Activated CD4-positive, alpha-beta memory T cell treated with anti-CD3 and anti-CD28 coated beads for 36 hours (primary cell): ENCODE measurements at regions not wholly inside any gene's neighbourhood (a gene's known extent, or its start where the extent isn't known, plus 50 kb on each side); places are given as distances from the start of the nearest gene placed in this dataset.
"Not testable (repeated sequence)": the region's sequence is repeated elsewhere in the genome, so short reads cannot be mapped to it uniquely, and the experiment has no call there.

ENCODE experiments used
- CTCF ChIA-PET: fragments of 350-600 bp; sonication (Branson Sonifier 250); formaldehyde crosslinking; loops from one replicate; lab custom pipeline; 2021; ENCODE audit warnings: antibody characterized with exemption, inconsistent platforms; lab: Charles Lee
- POLR2A ChIA-PET: fragments of 350-600 bp; sonication (Branson Sonifier 250); formaldehyde crosslinking; loops from one replicate; lab custom pipeline; 2021; ENCODE audit warnings: antibody characterized with exemption; lab: Charles Lee
- DNase-seq: peaks from one replicate; pipeline ENCODE4 v3.0.0-alpha.2; 2020
- H3K27ac Mint-ChIP-seq: one replicate; pipeline ENCODE4 v1.8.0; 2021; ENCODE audit warnings: mixed read lengths
- H3K27me3 Mint-ChIP-seq: one replicate; pipeline ENCODE4 v1.8.0; 2021; ENCODE audit warnings: mixed read lengths
- H3K36me3 Mint-ChIP-seq: one replicate; pipeline ENCODE4 v1.8.0; 2021; ENCODE audit warnings: mixed read lengths
- H3K4me1 Mint-ChIP-seq: one replicate; pipeline ENCODE4 v1.8.0; 2021; ENCODE audit warnings: low read depth, mixed read lengths
- H3K4me3 Mint-ChIP-seq: one replicate; pipeline ENCODE4 v1.8.0; 2021; ENCODE audit warnings: mild to moderate bottlenecking, mixed read lengths
- H3K9me3 Mint-ChIP-seq: one replicate; pipeline ENCODE4 v1.8.0; 2021; ENCODE audit warnings: mixed read lengths
- intact Hi-C: fragments of 100-400 bp; cut with micrococcal nuclease; formaldehyde crosslinking; loops from one replicate; pipeline ENCODE4 v1.15.1; 2023

DNA sequence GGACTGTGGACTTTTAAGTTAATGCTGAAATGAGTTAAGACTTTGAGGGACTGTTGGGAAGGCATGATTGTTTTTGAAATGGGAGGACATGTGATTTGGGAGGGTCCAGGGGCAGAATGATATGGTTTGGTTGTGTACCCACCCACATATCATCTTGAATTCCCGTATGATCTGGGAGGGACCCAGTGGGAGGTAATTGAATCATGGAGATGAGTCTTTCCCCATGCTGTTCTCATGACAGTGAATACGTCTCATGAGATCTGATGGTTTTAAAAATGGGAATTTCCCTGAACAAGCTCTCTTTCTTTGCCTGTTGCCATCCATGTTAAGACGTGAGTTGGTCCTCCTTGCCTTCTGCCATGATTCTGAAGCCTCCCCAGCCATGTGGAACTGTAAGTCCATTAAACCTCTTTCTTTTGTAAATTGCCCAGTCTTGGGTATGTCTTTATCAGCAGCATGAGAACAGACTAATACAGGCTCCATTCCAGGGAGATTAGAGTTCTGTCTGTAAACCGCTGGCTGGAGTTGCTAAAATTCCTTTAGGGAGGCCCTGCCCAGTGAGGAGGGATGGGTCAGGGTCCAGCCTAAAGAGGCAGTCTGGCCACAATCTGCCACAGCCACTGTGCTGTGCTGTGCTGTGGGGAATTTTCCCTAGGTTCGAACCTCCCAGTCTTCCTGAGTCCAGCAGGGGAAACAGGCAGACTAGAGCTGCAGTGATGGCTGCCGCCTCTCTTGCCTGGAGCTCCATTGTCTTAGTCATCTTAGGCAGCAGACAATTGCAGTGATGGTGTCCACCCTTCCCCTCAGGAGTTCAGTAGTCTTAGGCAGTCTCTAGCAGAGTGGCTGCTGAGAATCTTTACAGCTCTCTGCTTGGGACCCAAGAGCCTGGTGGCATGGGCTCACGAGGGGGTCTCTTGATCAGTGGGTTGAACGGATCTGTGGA lies 94.1 kb upstream of the PMCH start:
- H3K9me3 Mint-ChIP-seq, CTCF ChIA-PET, H3K27ac Mint-ChIP-seq, H3K36me3 Mint-ChIP-seq, H3K4me1 Mint-ChIP-seq, POLR2A ChIA-PET, H3K4me3 Mint-ChIP-seq, DNase-seq, intact Hi-C loops, H3K27me3 Mint-ChIP-seq: not testable (repeated sequence)

DNA sequence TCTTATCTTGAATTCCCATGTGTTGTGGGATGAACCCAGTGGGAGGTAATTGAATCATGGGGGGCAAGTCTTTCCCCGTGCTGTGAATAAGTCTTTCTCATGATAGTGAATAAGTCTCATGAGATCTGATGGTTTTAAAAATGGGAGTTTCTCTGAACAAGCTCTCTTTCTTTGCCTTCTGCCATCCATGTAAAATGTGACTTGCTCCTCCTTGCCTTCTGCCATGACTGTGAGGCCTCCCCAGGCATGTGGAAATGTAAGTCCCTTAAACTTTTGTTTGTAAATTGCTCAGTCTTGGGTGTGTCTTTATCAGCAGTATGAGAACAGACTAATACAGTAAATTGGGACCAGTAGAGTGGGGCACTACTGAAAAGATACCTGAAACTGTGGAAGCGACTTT lies 92.1 kb upstream of the PMCH start:
- H3K4me3 Mint-ChIP-seq, POLR2A ChIA-PET, H3K27ac Mint-ChIP-seq, CTCF ChIA-PET, H3K27me3 Mint-ChIP-seq, DNase-seq, H3K4me1 Mint-ChIP-seq, intact Hi-C loops, H3K36me3 Mint-ChIP-seq, H3K9me3 Mint-ChIP-seq: not testable (repeated sequence)

DNA sequence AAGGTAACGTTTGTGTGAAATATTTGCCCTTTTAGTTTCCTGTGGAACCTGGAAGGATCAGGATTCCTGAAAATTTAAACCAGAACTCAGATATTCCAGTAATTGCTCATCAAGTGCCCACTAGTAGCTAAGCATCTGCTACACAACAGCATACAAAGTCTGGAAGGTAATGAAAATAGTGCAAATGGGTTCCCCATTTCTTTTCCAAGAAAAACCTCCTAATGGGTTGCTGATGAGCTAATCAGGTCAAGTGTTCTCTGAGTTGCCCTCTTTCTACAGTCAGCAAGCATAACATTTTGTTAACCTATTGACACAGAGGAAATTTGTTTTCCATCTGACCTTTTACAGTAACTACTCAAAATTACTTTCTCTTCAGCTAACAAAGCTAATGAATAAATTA lies 83.6 kb upstream of the PMCH start:
- CTCF ChIA-PET, result no interaction called here
- H3K4me3 Mint-ChIP-seq, result no peak overlapping the region
- POLR2A ChIA-PET, result no interaction called here

DNA sequence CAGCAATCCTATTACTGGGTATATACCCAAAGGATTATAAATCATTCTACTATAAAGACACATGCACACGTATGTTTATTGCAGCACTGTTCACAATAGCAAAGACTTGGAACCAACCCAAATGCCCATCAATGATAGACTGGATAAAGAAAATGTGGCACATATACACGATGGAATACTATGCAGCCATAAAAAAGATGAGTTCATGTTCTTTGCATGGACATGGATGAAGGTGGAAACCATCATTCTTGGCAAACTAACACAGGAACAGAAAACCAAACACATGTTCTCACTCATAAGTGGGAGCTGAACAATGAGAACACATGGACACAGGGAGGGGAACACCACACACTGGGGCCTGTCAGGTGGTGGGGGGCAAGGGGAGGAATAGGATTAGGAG lies 58.1 kb upstream of the PMCH start:
- POLR2A ChIA-PET, H3K36me3 Mint-ChIP-seq, CTCF ChIA-PET, H3K4me3 Mint-ChIP-seq, H3K9me3 Mint-ChIP-seq, H3K4me1 Mint-ChIP-seq, H3K27ac Mint-ChIP-seq, DNase-seq, intact Hi-C loops, H3K27me3 Mint-ChIP-seq: not testable (repeated sequence)

More for the DNA sequence above, 83.6 kb upstream of the PMCH start:
- H3K4me1 Mint-ChIP-seq, result no peaks in the 10 kb centered on the region
- no peaks in the 10 kb centered on the region for H3K9me3 Mint-ChIP-seq
- H3K27me3 Mint-ChIP-seq, result no peaks in the 10 kb centered on the region
- H3K27ac Mint-ChIP-seq, result no peak overlapping the region
- intact Hi-C loops, result no loop called here
- H3K36me3 Mint-ChIP-seq, result no peaks in the 10 kb centered on the region
- DNase-seq, result no peak

GRCh38 chr12:102251005-102251404 lies 53.4 kb upstream of the PMCH start:
- H3K9me3 Mint-ChIP-seq, intact Hi-C loops, H3K36me3 Mint-ChIP-seq, H3K27ac Mint-ChIP-seq, CTCF ChIA-PET, DNase-seq, H3K4me1 Mint-ChIP-seq, POLR2A ChIA-PET, H3K4me3 Mint-ChIP-seq: not testable (repeated sequence)
- H3K27me3 Mint-ChIP-seq, result peaks cover 11% of the 10 kb centered on the region

GRCh38 chr12:102249079-102249841 lies 51.6 kb upstream of the PMCH start:
- ChIA-PET CTCF (no interaction called here), POLR2A (no interaction called here)
- Mint-ChIP-seq H3K27me3 (peaks cover 9% of the 10 kb centered on the region), H3K4me3 (no peak overlapping the region), H3K4me1 (no peaks in the 10 kb centered on the region), H3K27ac (no peak overlapping the region), H3K36me3 (no peaks in the 10 kb centered on the region), H3K9me3 (no peaks in the 10 kb centered on the region)
- DNase-seq, result no peak
- intact Hi-C loops, result no loop called here
